Lung (tissue), 11 donors: ENCODE measurements at regions not wholly inside any gene's neighbourhood (a gene's known extent, or its start where the extent isn't known, plus 50 kb on each side); places are given as distances from the start of the nearest gene placed in this dataset.

Experiments
- ATAC-seq: fragments of 200-7000 bp; cut with Tn5 transposase; one replicate; pipeline ENCODE4 v1.9.1; 2020; ENCODE audit warnings: moderate number of reproducible peaks; ENCODE audit not compliant: insufficient read depth, low FRiP score
- DNase-seq, 3 donors: peaks; one replicate each; pipeline ENCODE4 v3.0.0-alpha.2; 2013 to 2017
- H3K27ac ChIP-seq, 2 donors: one replicate each; pipeline ENCODE4 v1.5.1; 2013; ENCODE audit warnings: mild to moderate bottlenecking in 2 of 2, moderate library complexity in 2 of 2, control low read depth in 1 of 2, inconsistent platforms in 1 of 2, low read depth in 1 of 2, low read length in 1 of 2
- H3K27me3 ChIP-seq, 3 donors: one replicate each; pipeline ENCODE4 v1.5.1; 2013; ENCODE audit warnings: low read length in 2 of 3; ENCODE audit not compliant: control insufficient read depth in 3 of 3, insufficient read depth in 3 of 3
- H3K36me3 ChIP-seq, 4 donors: one replicate each; pipeline ENCODE4 v1.5.1; 2013; ENCODE audit warnings: low read length in 4 of 4, mild to moderate bottlenecking in 1 of 4, moderate library complexity in 1 of 4; ENCODE audit not compliant: control insufficient read depth in 4 of 4, insufficient read depth in 4 of 4
- H3K4me1 ChIP-seq, 5 donors: one replicate each; pipeline ENCODE4 v1.5.1; 2013; ENCODE audit warnings: low read length in 5 of 5, mild to moderate bottlenecking in 2 of 5, moderate library complexity in 1 of 5; ENCODE audit not compliant: control insufficient read depth in 5 of 5, insufficient read depth in 5 of 5
- H3K4me3 ChIP-seq: one replicate; pipeline ENCODE4 v1.5.1; 2013; ENCODE audit warnings: mild to moderate bottlenecking, control low read depth, moderate library complexity
- H3K9ac ChIP-seq, 2 donors: one replicate each; pipeline ENCODE4 v1.5.1; 2013; ENCODE audit warnings: low read length in 2 of 2, control low read depth in 1 of 2; ENCODE audit not compliant: insufficient read depth in 1 of 2
- H3K9me3 ChIP-seq, 4 donors: one replicate each; pipeline ENCODE4 v1.5.1; 2013; ENCODE audit warnings: low read length in 3 of 4, mild to moderate bottlenecking in 1 of 4, moderate library complexity in 1 of 4; ENCODE audit not compliant: control insufficient read depth in 4 of 4, insufficient read depth in 3 of 4
- CTCF ChIP-seq: IDR thresholded peaks from 2 replicates; pipeline ENCODE4 v1.5.1; 2012; ENCODE audit warnings: mild to moderate bottlenecking; ENCODE audit errors: control extremely low read depth, extremely low read depth
- WGBS, 2 donors: extraction: QIAGEN DNeasy Blood & Tissue Kit; methylation state at CpG; one replicate each; pipeline ENCODE4 v1.1.7; 2013; 5-methylcytosine and 5-hydroxymethylcytosine counted together
- donor health status: control.
- donor health status: control.
- donor health status: Bipolar disorder and iron deficiency.
- donor health status: healthy.
- donor health status: DM: yes; HTN: yes; CAD: no.

- TF ChIP-seq CTCF: no peak
- H3K9me3 ChIP-seq: no peaks in the 10 kb centered on the region
- H3K9ac ChIP-seq: no peak overlapping the region
- H3K4me1 ChIP-seq: no peaks in the 10 kb centered on the region
- H3K4me3 ChIP-seq: no peak overlapping the region
- no peaks in the 10 kb centered on the region for H3K36me3 ChIP-seq
- no peak overlapping the region for H3K27ac ChIP-seq
- DNase-seq (no peak), ATAC-seq (no peak)
- 86 to 90% methylated on average over 5 of the region's 5 CpGs for WGBS, 2 donors
- H3K27me3 ChIP-seq: no peaks in the 10 kb centered on the region
Observed at GRCh38 chr6:44708208-44708607, 320.7 kb downstream of the CDC5L start.

GRCh38 chr6:44712353-44713111, 325.0 kb downstream of the CDC5L start:
- Histone ChIP-seq H3K4me1 (peaks cover 0 to 2% (median 0%) of the 10 kb centered on the region in 5 donors), H3K4me3 (no peak overlapping the region), H3K27me3 (no peaks in the 10 kb centered on the region), H3K36me3 (no peaks in the 10 kb centered on the region), H3K9me3 (no peaks in the 10 kb centered on the region), H3K27ac (no peak overlapping the region), H3K9ac (no peak overlapping the region)
- WGBS, 2 donors: 76 to 85% methylated on average over 6 of the region's 6 CpGs
- peak in 1 of 3 donors; percentile 14 for DNase-seq
- ATAC-seq: no peak
- no peak for TF ChIP-seq CTCF

- no peaks in the 10 kb centered on the region for H3K9me3 ChIP-seq
- no peak overlapping the region for H3K9ac ChIP-seq
- ATAC-seq: no peak
- DNase-seq: peak in 2 of 3 donors; percentile 57 to 59
- H3K4me3 ChIP-seq: no peak overlapping the region
- no peaks in the 10 kb centered on the region for H3K36me3 ChIP-seq
- WGBS, 2 donors: 63 to 79% methylated on average over 9 of the region's 9 CpGs
- no peaks in the 10 kb centered on the region for H3K27me3 ChIP-seq
- TF ChIP-seq CTCF: no peak
- no peak overlapping the region for H3K27ac ChIP-seq
- H3K4me1 ChIP-seq: peaks cover 0 to 2% (median 0%) of the 10 kb centered on the region in 5 donors
Observed at GRCh38 chr6:44715188-44715587, 327.7 kb downstream of the CDC5L start.
